ENCODE measurements at regions not wholly inside any gene's neighbourhood (a gene's known extent, or its start where the extent isn't known, plus 50 kb on each side); places are given as distances from the start of the nearest gene placed in this dataset.

GRCh38 chr3:87390821-87391220 lies 114.4 kb upstream of the POU1F1 start:
- DNase-seq: no peak

DNA sequence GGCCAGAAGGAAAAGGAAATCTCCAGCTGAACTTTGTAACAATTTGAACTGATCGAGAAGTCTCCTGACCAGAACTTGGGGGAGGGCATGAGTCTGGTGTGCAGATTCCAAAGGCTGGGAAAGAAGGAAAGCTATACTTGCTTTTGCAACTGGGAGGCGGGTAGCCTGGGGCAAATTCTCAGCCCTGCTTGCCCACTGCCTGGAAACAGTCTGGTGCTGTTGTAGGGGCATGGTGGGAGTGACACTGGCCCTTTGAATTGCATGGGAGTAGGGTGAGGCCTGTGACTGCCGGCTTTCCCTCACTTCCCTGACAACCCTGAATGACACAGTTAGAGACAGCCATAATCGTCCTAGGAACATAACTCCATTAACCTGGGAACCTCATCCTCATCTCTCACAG lies 114.0 kb upstream of the POU1F1 start:
- no peak for DNase-seq

GRCh38 chr3:87375231-87375682 lies 98.9 kb upstream of the POU1F1 start:
- DNase-seq: no peak

DNA sequence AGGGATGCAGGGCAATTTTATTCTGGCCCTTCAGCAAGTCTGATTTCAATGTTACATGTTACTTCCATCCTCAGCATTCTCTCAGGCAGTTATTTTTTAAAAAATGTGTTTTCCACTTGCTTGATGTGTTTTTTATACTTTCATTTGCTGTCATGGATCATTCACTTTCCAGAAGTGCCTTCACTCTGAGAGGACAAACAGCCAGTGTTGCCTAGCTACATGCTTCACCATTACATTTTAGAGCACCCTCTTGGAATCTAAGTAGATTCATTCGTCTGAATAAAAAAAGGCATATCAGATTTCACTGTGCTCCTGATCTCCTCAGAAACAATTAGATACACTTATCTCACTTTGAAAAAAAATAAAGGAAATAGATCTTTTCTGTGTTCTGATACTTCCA lies 93.6 kb upstream of the POU1F1 start:
- no peak for DNase-seq

DNA sequence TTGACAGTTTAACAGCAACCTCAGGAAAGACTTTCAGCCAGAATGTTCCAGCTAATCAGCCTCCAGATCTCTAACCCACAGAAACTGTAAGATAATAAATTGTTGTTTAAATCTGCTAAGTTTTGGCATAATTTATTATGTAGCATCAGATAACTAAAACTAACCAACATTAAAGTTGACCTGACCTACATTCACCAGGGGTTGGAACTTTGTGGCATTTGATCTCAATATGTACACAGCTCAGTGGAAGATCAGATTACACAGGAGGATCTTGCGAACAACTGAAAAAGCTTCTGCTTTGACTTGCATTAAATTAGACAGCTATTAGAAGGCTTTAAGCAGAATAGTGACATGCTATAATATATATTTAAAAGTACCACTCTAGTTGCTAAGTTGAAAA lies 91.4 kb upstream of the POU1F1 start:
- DNase-seq: no peak

DNA sequence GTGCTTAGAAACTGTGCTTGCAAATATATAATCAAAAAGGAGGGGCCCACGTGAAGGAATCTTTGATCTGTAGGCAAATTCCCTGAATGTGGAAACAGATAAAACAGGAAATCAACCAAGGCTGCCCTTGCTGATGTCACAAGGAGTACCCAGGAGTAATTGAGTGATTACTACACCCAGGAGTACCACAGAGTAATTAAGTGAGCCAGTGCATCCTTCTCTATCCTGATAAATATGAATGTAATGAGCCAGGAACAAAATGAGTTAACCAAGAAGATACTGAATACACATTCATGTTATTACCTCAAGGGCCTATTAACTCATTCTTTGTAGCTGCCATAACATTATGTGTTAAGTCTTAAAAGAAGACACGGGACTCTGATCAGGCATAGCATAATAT lies 87.3 kb upstream of the POU1F1 start:
- no peak for DNase-seq

DNA sequence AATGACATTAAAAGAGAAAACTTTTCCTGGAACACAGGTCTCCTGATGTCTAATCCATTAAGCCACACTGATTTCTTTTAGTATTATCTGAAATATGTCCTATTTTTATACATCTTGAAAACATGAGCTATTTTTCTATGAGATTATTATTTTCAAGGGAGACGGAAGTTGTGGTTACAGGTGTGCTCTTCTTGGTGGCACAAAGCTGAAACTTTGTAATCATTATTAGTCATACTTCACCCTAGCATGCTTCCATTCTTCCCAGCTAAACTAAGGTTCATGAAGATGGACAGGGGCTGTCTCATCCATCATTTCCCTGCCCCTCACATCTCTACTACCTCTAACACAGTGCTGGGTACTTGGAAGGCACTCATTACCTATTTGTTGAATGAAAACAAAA lies 85.6 kb upstream of the POU1F1 start:
- DNase-seq: no peak

GRCh38 chr3:87361271-87361670 lies 84.9 kb upstream of the POU1F1 start:
- no peak for DNase-seq

DNA sequence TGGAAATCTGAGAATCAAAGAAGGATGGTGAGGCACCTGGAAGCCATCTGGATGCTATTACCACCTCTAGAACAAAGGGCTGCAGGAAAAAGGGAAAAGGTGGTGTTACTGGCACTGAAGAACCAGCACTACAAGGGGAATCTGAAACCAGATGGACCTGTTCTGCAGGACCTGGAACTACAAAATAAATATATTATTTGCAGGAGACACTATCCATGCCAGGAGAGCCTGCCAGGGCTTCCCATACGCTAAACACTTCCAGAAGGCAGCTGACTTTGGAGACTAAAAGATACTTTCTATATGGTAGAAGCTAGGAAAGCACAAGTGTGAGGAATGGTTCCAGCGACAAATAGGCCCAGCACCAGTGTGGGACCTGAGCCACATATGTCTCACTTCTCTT lies 83.4 kb upstream of the POU1F1 start:
- DNase-seq: no peak

- DNase-seq: no peak
Observed at GRCh38 chr3:87359025-87359424, 82.6 kb upstream of the POU1F1 start.

- DNase-seq: no peak
Observed at GRCh38 chr3:87358066-87358465, 81.7 kb upstream of the POU1F1 start.

DNA sequence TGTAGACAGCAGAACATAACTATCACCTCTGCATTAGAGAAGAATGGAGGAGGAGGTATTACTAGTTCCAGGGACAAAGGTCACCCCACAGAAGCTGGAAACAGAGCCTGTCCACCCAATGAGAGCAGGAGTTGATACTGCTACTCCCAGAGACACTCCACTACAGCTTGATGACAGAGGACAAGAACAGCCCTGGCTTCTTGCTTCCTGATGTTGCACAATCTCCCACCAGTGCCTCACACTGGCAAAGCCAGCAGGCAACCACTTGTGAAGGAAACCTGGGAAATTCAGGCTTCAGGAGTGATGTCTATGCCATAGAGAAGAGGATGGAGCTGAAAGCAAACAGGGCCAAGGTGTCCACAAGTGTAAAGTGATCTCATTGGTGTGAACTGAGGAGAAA lies 78.0 kb upstream of the POU1F1 start:
- no peak for DNase-seq

- DNase-seq: no peak
Observed at GRCh38 chr3:87351937-87352336, 75.6 kb upstream of the POU1F1 start.

- peak; percentile 34 for DNase-seq
Observed at GRCh38 chr3:87350367-87351199, 74.2 kb upstream of the POU1F1 start.

- no peak for DNase-seq
Observed at GRCh38 chr3:87349833-87350232, 73.4 kb upstream of the POU1F1 start.

GRCh38 chr3:87336761-87337160 lies 60.4 kb upstream of the POU1F1 start:
- DNase-seq: no peak

DNA sequence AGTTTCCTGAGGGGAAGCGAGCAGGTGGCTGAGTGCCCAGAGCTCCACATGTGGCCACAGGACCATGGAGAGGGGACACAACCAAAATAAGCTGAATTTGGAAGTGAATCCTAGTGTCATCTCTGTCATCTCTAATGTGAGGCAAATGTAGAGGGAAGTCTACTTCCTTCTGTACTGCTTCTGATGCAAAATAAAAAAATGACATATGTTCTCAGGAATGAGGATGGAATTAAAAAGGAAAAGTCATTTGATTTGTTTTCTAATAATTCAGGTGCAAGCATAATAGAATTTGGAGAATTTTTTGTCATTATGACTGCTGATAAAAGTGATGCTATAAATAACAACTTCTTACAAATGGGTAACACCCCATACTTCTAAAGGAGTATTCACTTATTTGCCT lies 59.5 kb upstream of the POU1F1 start:
- DNase-seq: no peak

GRCh38 chr3:87333393-87333892 lies 57.1 kb upstream of the POU1F1 start:
- no peak for DNase-seq

GRCh38 chr3:87332789-87333188 lies 56.4 kb upstream of the POU1F1 start:
- no peak for DNase-seq

DNA sequence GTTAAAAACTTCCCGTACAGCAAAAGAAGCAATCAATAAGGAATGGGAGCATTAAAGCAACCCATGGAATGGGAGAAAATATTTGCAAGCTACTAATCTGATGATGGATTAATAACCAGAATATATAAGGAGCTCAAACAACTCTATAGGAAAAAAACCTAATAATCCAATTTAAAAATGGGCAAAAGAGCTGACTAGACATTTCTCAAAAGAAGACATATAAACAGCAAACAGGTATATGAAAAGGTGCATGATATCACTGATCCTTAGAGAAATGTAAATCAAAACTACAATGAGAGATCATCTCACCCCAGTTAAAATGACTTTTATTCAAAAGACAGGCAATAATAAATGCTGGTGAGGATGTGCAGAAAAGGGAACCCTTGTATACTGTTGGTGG lies 52.7 kb upstream of the POU1F1 start:
- DNase-seq: no peak

Data from retina (tissue), 1 donor.